Right lobe of liver (tissue), 4 donors: ENCODE measurements at regions not wholly inside any gene's neighbourhood (a gene's known extent, or its start where the extent isn't known, plus 50 kb on each side); places are given as distances from the start of the nearest gene placed in this dataset.
"Not testable (repeated sequence)": the region's sequence is repeated elsewhere in the genome, so short reads cannot be mapped to it uniquely, and the experiment has no call there.

Experiments
- POLR2A ChIP-seq: fragments of 450-650 bp; IDR thresholded peaks from one replicate; pipeline ENCODE4 v1.6.1; 2017; ENCODE audit warnings: antibody characterized with exemption, mild to moderate bottlenecking
- TF ChIP-seq, protein P1 (sequence below), 4 donors: fragments of 200-600 bp in 3 of 4; fragments of 450-650 bp in 1 of 4; IDR thresholded peaks; one replicate each; pipeline versions ENCODE4 v1.5.1 to v1.8.0; 2016 to 2022; ENCODE audit warnings: antibody characterized with exemption in 4 of 4, mild to moderate bottlenecking in 2 of 4
- donor health status: DM: no; HTN: no; CAD: no.
- donor health status: DM: no; HTN: no; CAD: no.
- donor health status: DM: no; HTN: yes; CAD: no.

DNA sequence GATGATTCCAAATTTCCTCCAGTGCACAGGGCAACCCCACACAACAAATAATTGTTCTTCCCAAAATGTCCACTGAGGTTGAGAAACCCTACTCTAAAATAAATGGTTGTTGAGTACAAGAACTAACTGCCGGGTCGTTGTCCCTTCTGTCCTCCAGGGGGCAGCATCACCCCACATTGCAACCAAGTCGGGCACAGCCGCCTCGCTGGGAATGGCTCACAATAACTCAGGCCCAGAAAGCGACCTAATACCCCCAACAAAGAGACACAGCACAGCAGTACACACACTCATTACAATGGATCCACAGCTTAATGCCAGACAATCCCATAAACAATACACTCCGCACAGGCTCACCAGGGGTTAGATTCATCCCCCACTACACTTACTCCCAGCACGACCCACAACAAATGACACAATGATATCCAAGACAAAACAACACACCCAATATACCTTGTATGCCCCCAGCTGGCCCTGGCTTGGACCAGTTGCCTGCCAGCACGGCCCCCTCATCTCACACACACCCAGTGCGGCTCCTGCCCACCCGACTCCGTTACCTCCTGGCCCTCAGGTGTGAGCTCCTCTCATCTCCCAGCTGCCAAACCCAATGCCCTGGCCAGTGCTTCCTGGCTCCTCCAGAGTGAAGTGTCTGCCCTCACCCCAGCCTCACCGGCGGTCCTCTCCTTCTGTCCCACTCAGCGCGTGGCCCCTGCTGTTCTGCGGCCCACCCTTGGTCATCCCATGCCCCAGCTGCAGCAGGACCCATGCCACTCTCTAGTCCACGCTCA is 461.5 kb downstream of the TP53TG3F start:
- TF ChIP-seq POLR2A = not testable (repeated sequence)
- TF ChIP-seq, protein P1, sequence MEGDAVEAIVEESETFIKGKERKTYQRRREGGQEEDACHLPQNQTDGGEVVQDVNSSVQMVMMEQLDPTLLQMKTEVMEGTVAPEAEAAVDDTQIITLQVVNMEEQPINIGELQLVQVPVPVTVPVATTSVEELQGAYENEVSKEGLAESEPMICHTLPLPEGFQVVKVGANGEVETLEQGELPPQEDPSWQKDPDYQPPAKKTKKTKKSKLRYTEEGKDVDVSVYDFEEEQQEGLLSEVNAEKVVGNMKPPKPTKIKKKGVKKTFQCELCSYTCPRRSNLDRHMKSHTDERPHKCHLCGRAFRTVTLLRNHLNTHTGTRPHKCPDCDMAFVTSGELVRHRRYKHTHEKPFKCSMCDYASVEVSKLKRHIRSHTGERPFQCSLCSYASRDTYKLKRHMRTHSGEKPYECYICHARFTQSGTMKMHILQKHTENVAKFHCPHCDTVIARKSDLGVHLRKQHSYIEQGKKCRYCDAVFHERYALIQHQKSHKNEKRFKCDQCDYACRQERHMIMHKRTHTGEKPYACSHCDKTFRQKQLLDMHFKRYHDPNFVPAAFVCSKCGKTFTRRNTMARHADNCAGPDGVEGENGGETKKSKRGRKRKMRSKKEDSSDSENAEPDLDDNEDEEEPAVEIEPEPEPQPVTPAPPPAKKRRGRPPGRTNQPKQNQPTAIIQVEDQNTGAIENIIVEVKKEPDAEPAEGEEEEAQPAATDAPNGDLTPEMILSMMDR (IDR thresholded peaks at IDR 0.05) = peak in 2 of 4 donors; percentile 21
